ENCODE measurements at regions not wholly inside any gene's neighbourhood (a gene's known extent, or its start where the extent isn't known, plus 50 kb on each side); places are given as distances from the start of the nearest gene placed in this dataset.

DNA sequence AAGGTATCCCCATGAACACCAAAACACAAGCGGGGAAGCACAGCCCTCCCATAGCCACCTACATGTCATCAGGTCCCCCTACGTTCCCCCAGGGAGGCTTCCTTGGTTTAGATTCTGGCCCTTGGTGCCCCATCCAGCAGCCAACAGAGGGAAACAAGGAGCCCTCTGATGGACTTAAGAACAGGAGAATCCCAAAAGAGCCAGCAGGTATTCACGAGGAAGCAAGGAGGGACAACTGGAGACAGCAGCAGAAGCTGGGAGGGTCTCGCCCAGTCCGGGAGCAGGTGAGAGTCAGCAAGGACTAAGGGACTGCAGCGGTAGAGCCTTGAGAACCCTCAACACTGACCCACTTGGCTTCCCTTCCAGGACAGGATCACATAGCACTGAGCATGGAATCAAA lies 58.4 kb upstream of the TOP1 start:
- TF ChIP-seq, protein P1, sequence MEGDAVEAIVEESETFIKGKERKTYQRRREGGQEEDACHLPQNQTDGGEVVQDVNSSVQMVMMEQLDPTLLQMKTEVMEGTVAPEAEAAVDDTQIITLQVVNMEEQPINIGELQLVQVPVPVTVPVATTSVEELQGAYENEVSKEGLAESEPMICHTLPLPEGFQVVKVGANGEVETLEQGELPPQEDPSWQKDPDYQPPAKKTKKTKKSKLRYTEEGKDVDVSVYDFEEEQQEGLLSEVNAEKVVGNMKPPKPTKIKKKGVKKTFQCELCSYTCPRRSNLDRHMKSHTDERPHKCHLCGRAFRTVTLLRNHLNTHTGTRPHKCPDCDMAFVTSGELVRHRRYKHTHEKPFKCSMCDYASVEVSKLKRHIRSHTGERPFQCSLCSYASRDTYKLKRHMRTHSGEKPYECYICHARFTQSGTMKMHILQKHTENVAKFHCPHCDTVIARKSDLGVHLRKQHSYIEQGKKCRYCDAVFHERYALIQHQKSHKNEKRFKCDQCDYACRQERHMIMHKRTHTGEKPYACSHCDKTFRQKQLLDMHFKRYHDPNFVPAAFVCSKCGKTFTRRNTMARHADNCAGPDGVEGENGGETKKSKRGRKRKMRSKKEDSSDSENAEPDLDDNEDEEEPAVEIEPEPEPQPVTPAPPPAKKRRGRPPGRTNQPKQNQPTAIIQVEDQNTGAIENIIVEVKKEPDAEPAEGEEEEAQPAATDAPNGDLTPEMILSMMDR (IDR thresholded peaks at IDR 0.05; ENCODE audit: unreplicated experiment), result no peak
- H3K4me3 Mint-ChIP-seq, result no peak overlapping the region
- peaks cover 4% of the 10 kb centered on the region for H3K4me1 Mint-ChIP-seq
- H3K36me3 Mint-ChIP-seq, result no peaks in the 10 kb centered on the region
- DNase-seq (ENCODE audit: low spot score in 2 of 2, unreplicated experiment in 2 of 2), result no peak
- peaks cover 3% of the 10 kb centered on the region for H3K9me3 Mint-ChIP-seq
- H3K27me3 Mint-ChIP-seq (ENCODE audit: low read depth), result peaks cover 16% of the 10 kb centered on the region
- H3K27ac Mint-ChIP-seq, result no peak overlapping the region

DNA sequence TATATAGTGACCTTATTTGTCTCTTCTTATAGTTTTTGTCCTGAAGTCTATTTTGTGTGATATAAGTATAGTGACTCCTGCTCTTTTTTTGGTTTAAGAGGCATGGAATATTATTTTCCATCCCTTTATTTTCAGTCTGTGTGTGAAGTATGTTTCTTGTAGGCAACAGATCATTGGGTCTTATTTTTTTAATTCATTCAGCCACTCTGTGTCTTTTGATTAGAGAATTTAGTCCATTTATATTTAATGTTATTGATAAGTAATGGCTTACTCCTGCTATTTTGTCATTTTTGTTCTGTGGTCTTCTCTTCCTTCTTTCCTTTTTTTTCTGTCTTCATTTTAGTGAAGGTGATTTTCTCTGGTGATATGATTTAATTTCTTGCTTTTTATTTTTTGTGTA lies 51.4 kb upstream of the TOP1 start:
- Mint-ChIP-seq H3K9me3 (peaks cover 41% of the 10 kb centered on the region), H3K27ac (no peak overlapping the region), H3K36me3 (peaks cover 7% of the 10 kb centered on the region), H3K4me1 (no peaks in the 10 kb centered on the region), H3K27me3 (ENCODE audit: low read depth) (peaks cover 20% of the 10 kb centered on the region), H3K4me3 (no peak overlapping the region)
- no peak for DNase-seq (ENCODE audit: low spot score in 2 of 2, unreplicated experiment in 2 of 2)
- TF ChIP-seq, protein P1 (IDR thresholded peaks at IDR 0.05; ENCODE audit: unreplicated experiment), result no peak

DNA sequence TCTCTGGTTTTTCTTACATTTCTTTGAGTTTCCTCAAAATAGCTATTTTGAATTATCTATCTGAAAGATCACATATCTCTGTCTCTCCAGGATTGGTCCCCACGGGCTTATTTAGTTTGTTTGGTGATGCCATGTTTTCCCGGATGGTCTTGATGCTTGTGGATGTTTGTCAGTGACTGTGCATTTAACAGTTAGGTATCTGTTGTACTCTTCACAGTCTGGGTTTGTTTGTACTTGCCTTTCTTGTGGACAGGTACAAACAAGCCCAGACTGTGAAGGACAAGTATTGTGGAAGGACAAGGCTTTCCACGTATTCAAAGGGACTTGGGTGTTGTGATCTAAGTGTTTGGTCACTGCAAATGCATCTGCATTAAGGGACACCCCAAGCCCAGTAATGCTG lies 49.9 kb upstream of the TOP1 start:
- H3K9me3 Mint-ChIP-seq, result peaks cover 38% of the 10 kb centered on the region
- no peak overlapping the region for H3K27ac Mint-ChIP-seq

More for the DNA sequence above, 49.9 kb upstream of the TOP1 start:
- Mint-ChIP-seq H3K36me3 (peaks cover 7% of the 10 kb centered on the region), H3K4me3 (no peak overlapping the region), H3K4me1 (no peaks in the 10 kb centered on the region), H3K27me3 (ENCODE audit: low read depth) (peaks cover 20% of the 10 kb centered on the region)
- TF ChIP-seq, protein P1 (IDR thresholded peaks at IDR 0.05; ENCODE audit: unreplicated experiment), result no peak
- no peak for DNase-seq (ENCODE audit: low spot score in 2 of 2, unreplicated experiment in 2 of 2)
